ENCODE measurements at regions not wholly inside any gene's neighbourhood (a gene's known extent, or its start where the extent isn't known, plus 50 kb on each side); places are given as distances from the start of the nearest gene placed in this dataset.
A peak's percentile ranks its signal among the peaks of the same experiment; 100 is the strongest.

GRCh38 chr12:74953697-74954096, 255.9 kb downstream of the KCNC2 start:
- in situ Hi-C loops (cut with HindIII; ENCODE audit: low pct_ligation_motif_present, low pct_unique_long_range_greater_than_20kb, low sequenced_read_pairs) = no loop called here
- DNase-seq = no peak

- no peak for DNase-seq
- in situ Hi-C loops (cut with HindIII; ENCODE audit: low pct_ligation_motif_present, low pct_unique_long_range_greater_than_20kb, low sequenced_read_pairs) = no loop called here
Observed at GRCh38 chr12:74957231-74957630, 252.4 kb downstream of the KCNC2 start.

GRCh38 chr12:74957634-74958033, 252.0 kb downstream of the KCNC2 start:
- DNase-seq = no peak
- in situ Hi-C loops (cut with HindIII; ENCODE audit: low pct_ligation_motif_present, low pct_unique_long_range_greater_than_20kb, low sequenced_read_pairs) = no loop called here

- no peak for DNase-seq
- in situ Hi-C loops (cut with HindIII; ENCODE audit: low pct_ligation_motif_present, low pct_unique_long_range_greater_than_20kb, low sequenced_read_pairs) = no loop called here
Observed at GRCh38 chr12:74959657-74960056, 250.0 kb downstream of the KCNC2 start.

GRCh38 chr12:74963304-74963703, 246.3 kb downstream of the KCNC2 start:
- in situ Hi-C loops (cut with HindIII; ENCODE audit: low pct_ligation_motif_present, low pct_unique_long_range_greater_than_20kb, low sequenced_read_pairs) = no loop called here
- no peak for DNase-seq

- in situ Hi-C loops (cut with HindIII; ENCODE audit: low pct_ligation_motif_present, low pct_unique_long_range_greater_than_20kb, low sequenced_read_pairs) = no loop called here
- peak; percentile 19 for DNase-seq
Observed at GRCh38 chr12:74963867-74964331, 245.7 kb downstream of the KCNC2 start.

- in situ Hi-C loops (cut with HindIII; ENCODE audit: low pct_ligation_motif_present, low pct_unique_long_range_greater_than_20kb, low sequenced_read_pairs) = no loop called here
- no peak for DNase-seq
Observed at GRCh38 chr12:74964390-74964789, 245.2 kb downstream of the KCNC2 start.

- no peak for DNase-seq
- in situ Hi-C loops (cut with HindIII; ENCODE audit: low pct_ligation_motif_present, low pct_unique_long_range_greater_than_20kb, low sequenced_read_pairs) = no loop called here
Observed at GRCh38 chr12:74971201-74971600, 238.4 kb downstream of the KCNC2 start.

- in situ Hi-C loops (cut with HindIII; ENCODE audit: low pct_ligation_motif_present, low pct_unique_long_range_greater_than_20kb, low sequenced_read_pairs) = no loop called here
- no peak for DNase-seq
Observed at GRCh38 chr12:74977832-74978481, 231.7 kb downstream of the KCNC2 start.

GRCh38 chr12:74980510-74980909, 229.1 kb downstream of the KCNC2 start:
- in situ Hi-C loops (cut with HindIII; ENCODE audit: low pct_ligation_motif_present, low pct_unique_long_range_greater_than_20kb, low sequenced_read_pairs) = no loop called here
- DNase-seq = peak; percentile 36

- no peak for DNase-seq
- in situ Hi-C loops (cut with HindIII; ENCODE audit: low pct_ligation_motif_present, low pct_unique_long_range_greater_than_20kb, low sequenced_read_pairs) = no loop called here
Observed at GRCh38 chr12:74981541-74981940, 228.1 kb downstream of the KCNC2 start.

- DNase-seq = no peak
- in situ Hi-C loops (cut with HindIII; ENCODE audit: low pct_ligation_motif_present, low pct_unique_long_range_greater_than_20kb, low sequenced_read_pairs) = no loop called here
Observed at GRCh38 chr12:74983917-74984316, 225.7 kb downstream of the KCNC2 start.

GRCh38 chr12:74984631-74985030, 225.0 kb downstream of the KCNC2 start:
- DNase-seq = no peak
- in situ Hi-C loops (cut with HindIII; ENCODE audit: low pct_ligation_motif_present, low pct_unique_long_range_greater_than_20kb, low sequenced_read_pairs) = no loop called here

GRCh38 chr12:74985293-74985985, 224.2 kb downstream of the KCNC2 start:
- no peak for DNase-seq
- in situ Hi-C loops (cut with HindIII; ENCODE audit: low pct_ligation_motif_present, low pct_unique_long_range_greater_than_20kb, low sequenced_read_pairs) = no loop called here

- in situ Hi-C loops (cut with HindIII; ENCODE audit: low pct_ligation_motif_present, low pct_unique_long_range_greater_than_20kb, low sequenced_read_pairs) = no loop called here
- DNase-seq = no peak
Observed at GRCh38 chr12:74985986-74986319, 223.7 kb downstream of the KCNC2 start.

GRCh38 chr12:74988156-74988555, 221.5 kb downstream of the KCNC2 start:
- in situ Hi-C loops (cut with HindIII; ENCODE audit: low pct_ligation_motif_present, low pct_unique_long_range_greater_than_20kb, low sequenced_read_pairs) = no loop called here
- DNase-seq = no peak

All from ACHN (cell line).